HCT116 (cell line): ENCODE measurements at regions not wholly inside any gene's neighbourhood (a gene's known extent, or its start where the extent isn't known, plus 50 kb on each side); places are given as distances from the start of the nearest gene placed in this dataset.

Experiments
- ATAC-seq: fragments of 200-7000 bp; cut with Tn5 transposase; 2 replicates; pipeline ENCODE4 v1.9.1; 2020; ENCODE audit warnings: mild to moderate bottlenecking, moderate library complexity
- BruUV-seq: library from RNA; stranded (reverse); fragments of 400-500 nt; replicated peaks from 2 replicates; lab custom pipeline; 2021; lab: Mats Ljungman, UMichigan
- CTCF ChIA-PET: fragments of 300-600 bp; sonication (Branson Sonifier 250); formaldehyde crosslinking; loops from one replicate; lab custom pipeline; 2021; ENCODE audit warnings: antibody characterized with exemption; lab: Charles Lee
- POLR2A ChIA-PET: fragments of 300-600, 350-600 bp; sonication (Branson Sonifier 250); formaldehyde crosslinking; loops from one replicate; lab custom pipeline; 2021; ENCODE audit warnings: antibody characterized with exemption; lab: Charles Lee
- RAD21 ChIA-PET, 2 experiments: fragments of 300-600 bp; sonication (Branson Sonifier 250); formaldehyde crosslinking; loops; one replicate each; lab custom pipeline; 2023; ENCODE audit warnings: low total read pairs in 2 of 2; ENCODE audit not compliant: uncharacterized antibody in 2 of 2, unreplicated experiment in 2 of 2, low non-redundant PET in 1 of 2; lab: Charles Lee
- DNase-seq: peaks from one replicate; pipeline ENCODE4 v3.0.0-alpha.2; 2010; ENCODE audit warnings: low read depth, low spot score
- H2AFZ ChIP-seq: fragments of 200-600 bp; shearing (Covaris generic), sonication (generic); 2 replicates; pipeline ENCODE4 v1.6.1; 2017; ENCODE audit warnings: low read depth, mixed run types, mixed read lengths, antibody characterized with exemption, low read length; ENCODE audit not compliant: poor library complexity, severe bottlenecking
- H3K27ac ChIP-seq: 2 replicates; pipeline ENCODE4 v1.5.1; 2012; ENCODE audit warnings: low read depth, low read length
- H3K27me3 ChIP-seq: fragments of 200-600 bp; sonication (generic); 2 replicates; pipeline ENCODE4 v1.6.1; 2016; ENCODE audit warnings: mixed run types, low read length, mixed read lengths; ENCODE audit not compliant: insufficient read depth
- H3K36me3 ChIP-seq, 2 experiments: fragments of 200-500 bp in 1 of 2; fragments of 200-600 bp in 1 of 2; sonication (Bioruptor generic) in 1 of 2; sonication (generic) in 1 of 2; 2 replicates each; pipeline versions ENCODE4 v1.5.1 to v1.6.1; 2014 to 2016; ENCODE audit warnings: low read length in 2 of 2, inconsistent platforms in 1 of 2, mixed read lengths in 1 of 2, mixed run types in 1 of 2; ENCODE audit not compliant: insufficient read depth in 2 of 2, control insufficient read depth in 1 of 2
- H3K4me1 ChIP-seq, 2 experiments: fragments of 200-600 bp in 1 of 2; sonication (generic) in 1 of 2; 2 replicates each; pipeline versions ENCODE4 v1.5.1 to v1.6.1; 2012 to 2017; ENCODE audit warnings: low read length in 2 of 2, inconsistent platforms in 1 of 2, mild to moderate bottlenecking in 1 of 2, mixed read lengths in 1 of 2, mixed run types in 1 of 2, moderate library complexity in 1 of 2; ENCODE audit not compliant: insufficient read depth in 2 of 2, control insufficient read depth in 1 of 2
- H3K4me2 ChIP-seq: fragments of 200-600 bp; sonication (generic); 2 replicates; pipeline ENCODE4 v1.6.1; 2017; ENCODE audit warnings: mixed run types, low read length, mixed read lengths
- H3K4me3 ChIP-seq, 2 experiments: fragments of 200-600 bp in 1 of 2; sonication (generic) in 1 of 2; replicated peaks in 1 of 2; 2 replicates each; pipeline ENCODE4 v1.5.1; 2011 to 2016; ENCODE audit warnings: low read length in 2 of 2, control low read depth in 1 of 2, low read depth in 1 of 2, mild to moderate bottlenecking in 1 of 2, mixed read lengths in 1 of 2, mixed run types in 1 of 2
- H3K79me2 ChIP-seq: fragments of 200-600 bp; sonication (generic); 2 replicates; pipeline ENCODE4 v1.6.1; 2017; ENCODE audit warnings: mild to moderate bottlenecking, mixed run types, low read length, moderate library complexity, mixed read lengths; ENCODE audit not compliant: insufficient read depth
- H3K9ac ChIP-seq: fragments of 200-600 bp; sonication (generic); 2 replicates; pipeline ENCODE4 v1.6.1; 2016; ENCODE audit warnings: low read length, mixed read lengths
- H3K9me2 ChIP-seq: fragments of 200-600 bp; sonication (generic), shearing (Covaris generic); 2 replicates; pipeline ENCODE4 v1.6.1; 2017; ENCODE audit warnings: mixed run types, mild to moderate bottlenecking, moderate library complexity; ENCODE audit not compliant: insufficient read depth
- H3K9me3 ChIP-seq, 2 experiments: fragments of 200-500 bp in 1 of 2; fragments of 200-600 bp in 1 of 2; sonication (Bioruptor generic) in 1 of 2; sonication (generic) in 1 of 2; 2 replicates each; pipeline ENCODE4 v1.6.1; 2014 to 2017; ENCODE audit warnings: low read length in 2 of 2, mixed read lengths in 2 of 2, inconsistent platforms in 1 of 2, low read depth in 1 of 2, mild to moderate bottlenecking in 1 of 2, mixed run types in 1 of 2, moderate library complexity in 1 of 2; ENCODE audit not compliant: control insufficient read depth in 1 of 2, insufficient read depth in 1 of 2
- H4K20me1 ChIP-seq: fragments of 200-600 bp; sonication (generic), shearing (Covaris generic); 2 replicates; pipeline ENCODE4 v1.6.1; 2017; ENCODE audit warnings: mixed run types, mild to moderate bottlenecking, moderate library complexity; ENCODE audit not compliant: insufficient read depth
- CBX3 ChIP-seq: IDR thresholded peaks from 2 replicates; pipeline ENCODE4 v1.6.1; 2012; ENCODE audit warnings: low read depth
- EGR1 ChIP-seq: IDR thresholded peaks from 2 replicates; pipeline ENCODE4 v1.6.1; 2012; ENCODE audit warnings: low read depth
- EZH2 ChIP-seq: fragments of 200-600 bp; sonication (generic); IDR thresholded peaks from 2 replicates; pipeline ENCODE4 v1.6.1; 2017; ENCODE audit warnings: antibody characterized with exemption, mixed run types
- EZH2phosphoT487 ChIP-seq: fragments of 200-600 bp; IDR thresholded peaks from 2 replicates; pipeline ENCODE4 v1.6.1; 2018; ENCODE audit warnings: antibody characterized with exemption, borderline replicate concordance
- POLR2A ChIP-seq: IDR thresholded peaks from 2 replicates; pipeline ENCODE4 v1.7.0; 2011; ENCODE audit warnings: borderline replicate concordance; ENCODE audit not compliant: insufficient read depth, insufficient read length; ENCODE audit errors: extremely low read depth
- SIN3A ChIP-seq: IDR thresholded peaks from 2 replicates; pipeline ENCODE4 v1.6.1; 2012; ENCODE audit warnings: low read depth
- ZNF274 ChIP-seq: fragments of 200-500 bp; sonication (Bioruptor generic); IDR thresholded peaks from 2 replicates; pipeline ENCODE4 v1.6.1; 2014; ENCODE audit warnings: mild to moderate bottlenecking, low read depth, low read length, inconsistent platforms
- intact Hi-C: fragments of 100-400 bp; cut with micrococcal nuclease; formaldehyde crosslinking; loops from 2 replicates; pipeline ENCODE4 v1.10.0; 2022
- TF ChIP-seq, protein P1 (sequence below): IDR thresholded peaks from 2 replicates; pipeline ENCODE4 v1.6.1; 2012
- TF ChIP-seq, protein P2 (sequence below): IDR thresholded peaks from 2 replicates; pipeline ENCODE4 v1.6.1; 2012

DNA sequence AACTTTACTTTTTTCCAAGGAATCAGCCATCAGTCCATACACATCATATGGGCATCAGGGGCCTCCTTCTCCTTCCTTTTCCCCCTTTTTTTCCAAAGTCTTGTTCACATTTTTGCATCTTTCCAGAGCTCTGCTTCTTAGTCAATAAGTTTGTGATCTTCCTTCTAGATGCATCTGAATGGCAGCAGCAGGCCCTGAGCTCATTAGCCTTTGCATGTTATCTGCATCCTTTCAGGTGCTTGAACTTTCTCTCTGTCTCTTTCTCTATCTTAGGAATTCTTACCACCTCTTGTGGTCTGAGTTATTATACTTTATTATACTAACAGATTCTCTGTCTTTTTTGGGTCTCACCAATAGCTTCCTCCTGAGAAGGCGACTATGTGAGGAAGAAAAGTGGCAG is 312.4 kb upstream of the FANCL start:
- intact Hi-C loops: loop anchor here (10.0 kb wide), 1 partner anchor 419 kb away; no protein-coding TSS in a partner anchor
- Histone ChIP-seq H2AFZ (no peak overlapping the region), H3K9me2 (no peaks in the 10 kb centered on the region), H3K36me3 (no peaks in the 10 kb centered on the region), H3K4me1 (no peaks in the 10 kb centered on the region), H3K27me3 (no peaks in the 10 kb centered on the region), H3K27ac (no peak overlapping the region), H3K79me2 (no peaks in the 10 kb centered on the region), H3K4me3 (no peak overlapping the region), H4K20me1 (no peaks in the 10 kb centered on the region), H3K9ac (no peak overlapping the region), H3K4me2 (no peak overlapping the region), H3K9me3 (no peaks in the 10 kb centered on the region)
- TF ChIP-seq CBX3 (no peak), EZH2phosphoT487 (no peak), ZNF274 (no peak), SIN3A (no peak), POLR2A (no peak), EGR1 (no peak), EZH2 (no peak)
- TF ChIP-seq, protein P1, sequence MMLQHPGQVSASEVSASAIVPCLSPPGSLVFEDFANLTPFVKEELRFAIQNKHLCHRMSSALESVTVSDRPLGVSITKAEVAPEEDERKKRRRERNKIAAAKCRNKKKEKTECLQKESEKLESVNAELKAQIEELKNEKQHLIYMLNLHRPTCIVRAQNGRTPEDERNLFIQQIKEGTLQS: no peak
- TF ChIP-seq, protein P2, sequence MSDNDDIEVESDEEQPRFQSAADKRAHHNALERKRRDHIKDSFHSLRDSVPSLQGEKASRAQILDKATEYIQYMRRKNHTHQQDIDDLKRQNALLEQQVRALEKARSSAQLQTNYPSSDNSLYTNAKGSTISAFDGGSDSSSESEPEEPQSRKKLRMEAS: no peak
- CTCF ChIA-PET: interaction anchor here (0.8 to 2.6 kb wide), 6 partner anchors 10 to 793 kb away, joined by 3 to 13 read pairs (median 4); no protein-coding TSS in a partner anchor
- no peak for DNase-seq
- no TSS peak for BruUV-seq
- no peak for ATAC-seq
- RAD21 ChIA-PET: interaction anchor here in 1 of 2 experiments (1.6 kb wide), 1 partner anchor 106 kb away, joined by 4 read pairs; no protein-coding TSS in a partner anchor
- POLR2A ChIA-PET: no interaction called here
